GM18951 (cell line): ENCODE measurements at regions not wholly inside any gene's neighbourhood (a gene's known extent, or its start where the extent isn't known, plus 50 kb on each side); places are given as distances from the start of the nearest gene placed in this dataset.

ENCODE experiments used
- POLR2A ChIP-seq: IDR thresholded peaks from 4 replicates; pipeline ENCODE4 v1.6.1; 2011; ENCODE audit warnings: mild to moderate bottlenecking; ENCODE audit not compliant: insufficient read length, insufficient read depth; ENCODE audit errors: extremely low read depth
- in situ Hi-C: fragments of 300-500 bp; cut with MboI; formaldehyde crosslinking; loops from one replicate; pipeline ENCODE4 v1.12.0; 2022; ENCODE audit warnings: low sequenced_read_pairs, mixed read lengths, inconsistent platforms; ENCODE audit not compliant: unreplicated experiment

DNA sequence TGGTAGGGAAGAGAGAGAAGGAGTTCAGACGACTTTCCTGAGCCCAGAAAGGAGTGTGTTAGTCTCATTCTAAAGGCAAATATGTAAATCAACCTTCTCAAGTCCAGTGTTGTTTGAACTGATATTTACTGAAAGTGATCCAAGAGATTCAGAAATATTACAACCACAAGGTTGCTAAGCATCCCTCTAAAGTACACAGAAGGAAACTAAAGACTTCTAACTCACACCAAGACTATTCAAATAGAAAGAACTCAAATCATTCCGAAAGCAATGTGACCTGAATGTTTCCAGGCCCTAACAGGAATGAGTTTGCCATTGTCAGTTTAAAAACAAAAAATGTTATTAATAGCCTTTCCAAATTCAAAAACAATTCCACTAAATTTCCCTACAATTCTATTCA lies 56.9 kb upstream of the VGLL3 start:
- no peak for TF ChIP-seq POLR2A
- in situ Hi-C loops, result no loop called here

DNA sequence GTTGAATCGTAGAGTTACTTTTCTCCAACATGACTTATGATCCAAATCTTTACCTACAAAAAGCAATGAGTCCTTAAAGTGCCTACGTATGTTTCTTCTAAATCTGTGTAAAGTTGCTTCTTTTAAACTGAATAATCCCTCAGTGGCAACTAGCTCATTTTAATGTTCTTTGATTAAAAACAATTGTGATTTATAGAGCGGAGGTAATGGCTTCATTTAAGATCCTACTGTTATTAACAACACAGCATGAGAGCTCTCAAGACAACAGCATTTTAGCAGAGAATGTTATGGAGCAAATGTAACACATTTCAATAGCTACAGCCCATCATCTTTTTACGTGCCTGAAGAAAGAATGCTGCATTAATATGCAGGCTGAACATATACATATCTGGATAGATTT lies 55.3 kb upstream of the VGLL3 start:
- in situ Hi-C loops, result no loop called here
- TF ChIP-seq POLR2A, result no peak

DNA sequence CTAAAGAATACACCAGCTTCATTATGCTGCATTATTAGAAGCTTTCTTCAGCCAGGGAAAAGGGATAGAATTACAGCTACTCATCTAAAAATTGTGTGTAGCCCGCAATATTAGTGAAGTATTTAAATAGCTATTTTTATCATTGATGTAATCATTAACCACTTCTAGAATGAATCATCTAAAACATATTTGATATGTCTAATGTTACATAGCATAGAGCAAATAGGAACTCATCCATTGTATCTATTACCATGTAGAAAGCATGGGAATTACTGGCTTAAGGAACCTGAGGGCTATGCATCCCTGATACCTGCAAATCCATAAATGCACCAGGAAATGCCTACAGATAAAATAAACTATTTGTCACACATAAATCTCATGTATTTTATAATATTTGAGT lies 54.5 kb upstream of the VGLL3 start:
- TF ChIP-seq POLR2A, result no peak
- in situ Hi-C loops, result no loop called here

DNA sequence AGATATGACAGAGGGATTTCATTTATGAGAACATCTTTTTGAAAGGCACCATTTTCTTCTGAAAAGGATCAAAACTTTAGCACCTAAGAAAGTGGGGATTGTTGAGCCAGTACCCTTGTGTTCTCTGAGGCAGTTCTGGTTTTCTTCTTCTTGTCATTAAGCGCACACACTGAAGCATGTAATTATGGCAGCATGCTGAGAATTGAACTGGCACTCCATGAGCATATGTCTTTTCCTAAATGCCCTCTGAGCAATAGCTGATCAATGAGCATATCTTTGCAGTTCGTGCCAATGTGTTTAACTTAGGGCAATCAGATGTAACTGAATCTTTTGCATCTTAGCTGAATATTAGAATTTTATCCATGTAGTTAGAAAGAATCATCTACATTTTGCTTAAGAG lies 53.9 kb upstream of the VGLL3 start:
- TF ChIP-seq POLR2A, result no peak
- in situ Hi-C loops, result no loop called here

DNA sequence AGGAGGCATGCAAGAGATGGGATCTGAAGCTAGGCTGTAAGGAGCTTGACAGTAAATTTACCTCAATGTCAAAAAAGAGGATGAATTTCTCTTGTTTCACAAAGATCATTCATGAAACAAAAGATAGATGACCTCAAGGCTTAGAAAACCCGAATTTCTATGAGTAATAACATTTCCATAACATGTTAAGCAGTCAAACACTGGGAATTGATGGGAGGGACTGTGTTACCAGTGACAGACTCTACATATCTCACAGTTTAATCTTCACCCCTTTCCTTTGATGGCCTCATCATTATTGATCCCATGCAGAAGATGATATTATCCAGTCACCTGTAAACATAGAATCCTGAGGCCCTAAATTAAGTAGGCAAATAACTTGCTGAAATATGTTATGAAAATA lies 53.5 kb upstream of the VGLL3 start:
- in situ Hi-C loops, result no loop called here
- TF ChIP-seq POLR2A, result no peak

DNA sequence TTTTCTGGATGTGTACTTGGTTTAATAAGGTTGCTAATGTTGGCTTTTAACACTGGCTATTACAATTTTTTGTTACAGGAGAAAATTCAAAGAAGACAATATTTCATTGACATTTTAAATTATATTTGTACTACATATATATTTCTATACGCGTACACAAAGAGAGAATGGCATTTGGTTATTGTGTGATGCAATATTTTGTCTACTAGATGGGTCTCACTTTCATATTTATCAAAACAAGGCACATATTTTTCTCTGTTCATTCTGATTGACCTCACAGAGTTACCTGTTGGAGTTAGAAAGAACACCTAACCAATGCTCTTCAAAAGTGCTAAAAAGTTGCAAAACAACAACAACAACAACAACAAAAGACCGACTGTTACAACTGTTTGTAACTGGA lies 50.2 kb upstream of the VGLL3 start:
- in situ Hi-C loops, result no loop called here
- no peak for TF ChIP-seq POLR2A
